Naive thymus-derived CD4-positive, alpha-beta T cell (primary cell): ENCODE measurements at regions not wholly inside any gene's neighbourhood (a gene's known extent, or its start where the extent isn't known, plus 50 kb on each side); places are given as distances from the start of the nearest gene placed in this dataset.

ENCODE experiments used
- ATAC-seq: fragments of 150-1000 bp; cut with Tn5 transposase; 2 replicates; pipeline ENCODE4 v1.10.0; 2021; ENCODE audit warnings: mild to moderate bottlenecking, moderate library complexity
- CTCF ChIA-PET: fragments of 350-600 bp; sonication (Branson Sonifier 250); formaldehyde crosslinking; loops from one replicate; lab custom pipeline; 2021; ENCODE audit warnings: antibody characterized with exemption; lab: Charles Lee
- POLR2A ChIA-PET: fragments of 350-600 bp; sonication (Branson Sonifier 250); formaldehyde crosslinking; loops from one replicate; lab custom pipeline; 2021; ENCODE audit warnings: antibody characterized with exemption, inconsistent platforms; lab: Charles Lee
- DNase-seq, 9 donors: peaks; one replicate each; pipeline versions ENCODE4 v3.0.0 to v3.0.0-alpha.2; 2020 to 2022; ENCODE audit warnings: mixed read lengths in 1 of 9
- H3K27ac ChIP-seq: one replicate; pipeline ENCODE4 v1.7.0; 2013; ENCODE audit warnings: mild to moderate bottlenecking, low read depth, low read length, moderate library complexity
- H3K27me3 ChIP-seq, 2 donors: one replicate each; pipeline ENCODE4 v1.7.0; 2013; ENCODE audit warnings: low read length in 2 of 2, mild to moderate bottlenecking in 2 of 2, moderate library complexity in 2 of 2; ENCODE audit not compliant: control insufficient read depth in 2 of 2, insufficient read depth in 2 of 2
- H3K36me3 ChIP-seq, 3 experiments: 1 replicate in 2 of 3; 2 replicates in 1 of 3; pipeline ENCODE4 v1.7.0; 2013; ENCODE audit warnings: low read length in 3 of 3, mild to moderate bottlenecking in 3 of 3, moderate library complexity in 1 of 3; ENCODE audit not compliant: insufficient read depth in 3 of 3, control insufficient read depth in 2 of 3
- H3K4me1 ChIP-seq, 2 donors: one replicate each; pipeline ENCODE4 v1.7.0; 2013; ENCODE audit warnings: low read length in 2 of 2, mild to moderate bottlenecking in 2 of 2, moderate library complexity in 1 of 2; ENCODE audit not compliant: control insufficient read depth in 2 of 2, insufficient read depth in 2 of 2
- H3K4me3 ChIP-seq: 2 replicates; pipeline ENCODE4 v1.7.0; 2013; ENCODE audit warnings: mild to moderate bottlenecking, low read length
- H3K9me3 ChIP-seq, 3 experiments: 1 replicate in 2 of 3; 2 replicates in 1 of 3; pipeline ENCODE4 v1.7.0; 2013; ENCODE audit warnings: low read length in 3 of 3; ENCODE audit not compliant: control insufficient read depth in 2 of 3
- H3K27ac Mint-ChIP-seq, 9 donors: one replicate each; pipeline ENCODE4 v1.8.0; 2020 to 2022; ENCODE audit warnings: mixed read lengths in 9 of 9, mild to moderate bottlenecking in 8 of 9, moderate library complexity in 5 of 9, inconsistent platforms in 2 of 9
- H3K27me3 Mint-ChIP-seq, 5 donors: one replicate each; pipeline ENCODE4 v1.8.0; 2021 to 2022; ENCODE audit warnings: mixed read lengths in 5 of 5, mild to moderate bottlenecking in 1 of 5
- H3K36me3 Mint-ChIP-seq, 5 donors: one replicate each; pipeline ENCODE4 v1.8.0; 2020 to 2022; ENCODE audit warnings: mixed read lengths in 5 of 5, mild to moderate bottlenecking in 3 of 5, inconsistent platforms in 1 of 5
- H3K4me1 Mint-ChIP-seq, 7 donors: one replicate each; pipeline ENCODE4 v1.8.0; 2020 to 2022; ENCODE audit warnings: mixed read lengths in 7 of 7, mild to moderate bottlenecking in 3 of 7, inconsistent platforms in 1 of 7
- H3K4me3 Mint-ChIP-seq, 10 donors: one replicate each; pipeline ENCODE4 v1.8.0; 2020 to 2022; ENCODE audit warnings: mild to moderate bottlenecking in 10 of 10, mixed read lengths in 10 of 10, moderate library complexity in 6 of 10, inconsistent platforms in 2 of 10
- H3K9me3 Mint-ChIP-seq, 11 donors: one replicate each; pipeline ENCODE4 v1.8.0; 2020 to 2022; ENCODE audit warnings: mixed read lengths in 11 of 11, mild to moderate bottlenecking in 4 of 11, inconsistent platforms in 1 of 11, moderate library complexity in 1 of 11
- intact Hi-C, 2 donors: fragments of 100-400 bp; cut with micrococcal nuclease; formaldehyde crosslinking; loops; one replicate each; pipeline ENCODE4 v1.15.1; 2023

GRCh38 chr5:33043343-33043997 lies 332.3 kb downstream of the NPR3 start:
- Histone ChIP-seq H3K9me3 (peaks cover 0 to 5% (median 0%) of the 10 kb centered on the region in 3 experiments), H3K27me3 (no peaks in the 10 kb centered on the region), H3K4me3 (no peak overlapping the region), H3K36me3 (no peaks in the 10 kb centered on the region), H3K4me1 (no peaks in the 10 kb centered on the region), H3K27ac (no peak overlapping the region)
- POLR2A ChIA-PET = no interaction called here
- no peak for DNase-seq
- CTCF ChIA-PET = no interaction called here
- no peaks in the 10 kb centered on the region for H3K36me3 Mint-ChIP-seq
- H3K27ac Mint-ChIP-seq = no peak overlapping the region
- no peak for ATAC-seq
- intact Hi-C loops = no loop called here
- peaks cover 0 to 3% (median 0%) of the 10 kb centered on the region in 5 donors for H3K27me3 Mint-ChIP-seq
- no peak overlapping the region for H3K4me3 Mint-ChIP-seq
- no peaks in the 10 kb centered on the region for H3K4me1 Mint-ChIP-seq
- peaks cover 0 to 13% (median 5%) of the 10 kb centered on the region in 11 donors for H3K9me3 Mint-ChIP-seq

- ATAC-seq (no peak), DNase-seq (no peak)
- no peak overlapping the region for H3K27ac Mint-ChIP-seq
- no peaks in the 10 kb centered on the region for H3K36me3 ChIP-seq
- H3K4me1 ChIP-seq = no peaks in the 10 kb centered on the region
- H3K9me3 ChIP-seq = no peaks in the 10 kb centered on the region
- no peak overlapping the region for H3K4me3 ChIP-seq
- no peaks in the 10 kb centered on the region for H3K36me3 Mint-ChIP-seq
- peaks cover 0 to 13% (median 3%) of the 10 kb centered on the region in 11 donors for H3K9me3 Mint-ChIP-seq
- no peaks in the 10 kb centered on the region for H3K4me1 Mint-ChIP-seq
- peaks cover 0 to 3% (median 0%) of the 10 kb centered on the region in 5 donors for H3K27me3 Mint-ChIP-seq
- H3K27me3 ChIP-seq = no peaks in the 10 kb centered on the region
- no peak overlapping the region for H3K4me3 Mint-ChIP-seq
- POLR2A ChIA-PET = no interaction called here
- intact Hi-C loops = no loop called here
- CTCF ChIA-PET = no interaction called here
- no peak overlapping the region for H3K27ac ChIP-seq
Measured at GRCh38 chr5:33046091-33046490, 335.0 kb downstream of the NPR3 start.

GRCh38 chr5:33048315-33048714 lies 337.2 kb downstream of the NPR3 start:
- no peak overlapping the region for H3K4me3 ChIP-seq
- H3K36me3 ChIP-seq = no peaks in the 10 kb centered on the region
- no peaks in the 10 kb centered on the region for H3K36me3 Mint-ChIP-seq
- ChIA-PET POLR2A (no interaction called here), CTCF (no interaction called here)
- DNase-seq (no peak), ATAC-seq (no peak)
- H3K4me1 Mint-ChIP-seq = no peaks in the 10 kb centered on the region
- no peak overlapping the region for H3K27ac ChIP-seq
- intact Hi-C loops = no loop called here
- no peak overlapping the region for H3K27ac Mint-ChIP-seq
- no peaks in the 10 kb centered on the region for H3K27me3 ChIP-seq
- no peaks in the 10 kb centered on the region for H3K9me3 ChIP-seq
- H3K4me1 ChIP-seq = no peaks in the 10 kb centered on the region
- H3K9me3 Mint-ChIP-seq = peaks cover 0 to 29% (median 4%) of the 10 kb centered on the region in 11 donors
- H3K4me3 Mint-ChIP-seq = no peak overlapping the region
- H3K27me3 Mint-ChIP-seq = peaks cover 0 to 3% (median 0%) of the 10 kb centered on the region in 5 donors

DNA sequence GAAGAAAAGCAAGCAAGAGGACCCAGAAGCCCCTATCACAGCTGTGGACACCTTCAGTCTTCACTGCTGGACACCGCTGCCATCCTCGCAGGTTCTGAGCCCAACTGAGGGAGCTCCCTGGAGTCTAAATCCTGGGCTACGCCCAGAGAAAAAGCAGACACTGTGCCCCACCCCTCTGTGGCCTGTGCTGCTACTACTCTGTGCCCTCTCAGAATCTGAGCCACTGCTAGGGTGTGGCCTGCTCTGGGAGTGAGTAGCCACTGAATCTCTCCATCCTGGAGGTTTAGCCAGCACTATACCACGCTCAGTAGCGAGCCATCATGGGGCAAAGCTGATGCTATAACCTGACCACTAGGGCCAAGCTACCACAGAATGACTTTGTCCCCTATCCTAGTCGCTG lies 338.2 kb downstream of the NPR3 start:
- no peak overlapping the region for H3K27ac Mint-ChIP-seq
- no peak for DNase-seq
- no peak for ATAC-seq
- Histone ChIP-seq H3K4me1 (no peaks in the 10 kb centered on the region), H3K27me3 (no peaks in the 10 kb centered on the region), H3K36me3 (no peaks in the 10 kb centered on the region), H3K27ac (no peak overlapping the region), H3K9me3 (no peaks in the 10 kb centered on the region), H3K4me3 (no peak overlapping the region)
- H3K9me3 Mint-ChIP-seq = peaks cover 0 to 36% (median 8%) of the 10 kb centered on the region in 11 donors
- no peak overlapping the region for H3K4me3 Mint-ChIP-seq
- peaks cover 0 to 3% (median 0%) of the 10 kb centered on the region in 5 donors for H3K27me3 Mint-ChIP-seq
- intact Hi-C loops = no loop called here
- ChIA-PET CTCF (no interaction called here), POLR2A (no interaction called here)
- H3K36me3 Mint-ChIP-seq = no peaks in the 10 kb centered on the region
- no peaks in the 10 kb centered on the region for H3K4me1 Mint-ChIP-seq

DNA sequence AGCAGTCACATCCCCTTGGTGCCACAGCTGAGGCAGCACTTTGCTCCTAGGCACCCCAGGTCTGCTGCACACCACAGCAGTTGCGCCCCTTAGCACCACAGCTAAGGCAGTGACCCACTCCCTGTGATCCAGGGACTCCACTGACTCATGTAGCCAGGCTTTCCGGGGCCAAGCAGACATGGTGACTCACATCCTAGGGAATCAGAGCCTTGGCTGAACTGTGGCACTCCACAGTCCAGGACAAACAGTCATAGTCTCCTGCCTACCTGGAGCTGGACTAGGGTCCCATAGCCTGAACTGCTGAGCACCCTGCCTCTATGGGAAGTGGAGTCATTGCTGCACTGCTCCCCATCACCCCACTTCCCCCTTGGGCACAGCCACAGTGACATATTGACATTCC lies 338.7 kb downstream of the NPR3 start:
- ATAC-seq (no peak), DNase-seq (no peak)
- Mint-ChIP-seq H3K27ac (no peak overlapping the region), H3K4me3 (no peak overlapping the region), H3K27me3 (peaks cover 0 to 3% (median 0%) of the 10 kb centered on the region in 5 donors), H3K9me3 (peaks cover 0 to 36% (median 8%) of the 10 kb centered on the region in 11 donors), H3K36me3 (no peaks in the 10 kb centered on the region), H3K4me1 (no peaks in the 10 kb centered on the region)
- no peaks in the 10 kb centered on the region for H3K9me3 ChIP-seq
- no peaks in the 10 kb centered on the region for H3K4me1 ChIP-seq
- intact Hi-C loops = no loop called here
- POLR2A ChIA-PET = no interaction called here
- H3K36me3 ChIP-seq = no peaks in the 10 kb centered on the region
- no peak overlapping the region for H3K27ac ChIP-seq
- no peaks in the 10 kb centered on the region for H3K27me3 ChIP-seq
- no peak overlapping the region for H3K4me3 ChIP-seq
- CTCF ChIA-PET = no interaction called here

GRCh38 chr5:33059081-33059480 lies 348.0 kb downstream of the NPR3 start:
- H3K27me3 ChIP-seq = no peaks in the 10 kb centered on the region
- Mint-ChIP-seq H3K4me3 (no peak overlapping the region), H3K4me1 (no peaks in the 10 kb centered on the region), H3K36me3 (no peaks in the 10 kb centered on the region), H3K9me3 (peaks cover 4 to 41% (median 11%) of the 10 kb centered on the region in 11 donors), H3K27me3 (no peaks in the 10 kb centered on the region), H3K27ac (no peak overlapping the region)
- no peaks in the 10 kb centered on the region for H3K9me3 ChIP-seq
- H3K27ac ChIP-seq = no peak overlapping the region
- no peak for ATAC-seq
- DNase-seq = no peak
- ChIA-PET POLR2A (no interaction called here), CTCF (no interaction called here)
- no peaks in the 10 kb centered on the region for H3K36me3 ChIP-seq
- H3K4me3 ChIP-seq = no peak overlapping the region
- intact Hi-C loops = no loop called here
- no peaks in the 10 kb centered on the region for H3K4me1 ChIP-seq

DNA sequence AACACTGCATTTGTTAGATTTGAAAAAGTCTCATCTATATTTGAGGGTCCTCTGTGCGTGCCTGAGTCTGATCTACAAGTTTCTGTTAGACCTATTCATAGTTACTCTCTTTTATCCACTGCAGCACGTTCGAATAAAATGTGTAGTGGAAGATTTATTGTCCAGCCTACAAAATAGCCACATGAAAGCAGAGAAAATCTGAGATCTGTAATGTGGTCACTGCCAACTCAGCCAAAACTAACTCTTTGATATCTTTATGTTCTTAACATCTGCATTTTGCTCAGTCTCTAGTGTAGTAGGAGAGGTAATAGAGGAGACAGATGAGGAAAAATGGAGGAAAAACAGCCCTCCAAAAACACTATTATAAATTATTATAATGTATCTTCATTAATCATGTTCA lies 354.0 kb downstream of the NPR3 start:
- intact Hi-C loops = no loop called here
- DNase-seq (no peak), ATAC-seq (no peak)
- POLR2A ChIA-PET = interaction anchor here (0.6 kb wide), 1 partner anchor 183 kb away, joined by 4 read pairs; no protein-coding TSS in a partner anchor
- H3K9me3 ChIP-seq = no peaks in the 10 kb centered on the region
- H3K4me1 ChIP-seq = no peaks in the 10 kb centered on the region
- CTCF ChIA-PET = no interaction called here
- Mint-ChIP-seq H3K36me3 (no peaks in the 10 kb centered on the region), H3K27ac (no peak overlapping the region), H3K9me3 (peaks cover 0 to 7% (median 1%) of the 10 kb centered on the region in 11 donors), H3K4me1 (no peaks in the 10 kb centered on the region), H3K4me3 (no peak overlapping the region), H3K27me3 (no peaks in the 10 kb centered on the region)
- no peak overlapping the region for H3K4me3 ChIP-seq
- no peaks in the 10 kb centered on the region for H3K36me3 ChIP-seq
- H3K27me3 ChIP-seq = no peaks in the 10 kb centered on the region
- H3K27ac ChIP-seq = no peak overlapping the region
